CD4-positive, alpha-beta T cell (primary cell): ENCODE measurements at regions not wholly inside any gene's neighbourhood (a gene's known extent, or its start where the extent isn't known, plus 50 kb on each side); places are given as distances from the start of the nearest gene placed in this dataset.

ENCODE experiments used
- ATAC-seq: fragments of 200-7000 bp; cut with Tn5 transposase; one replicate; pipeline ENCODE4 v1.10.0; 2022; ENCODE audit warnings: mild to moderate bottlenecking; ENCODE audit not compliant: poor library complexity
- CTCF ChIA-PET: fragments of 350-600 bp; sonication (Branson Sonifier 250); formaldehyde crosslinking; loops from one replicate; lab custom pipeline; 2021; ENCODE audit warnings: antibody characterized with exemption, inconsistent platforms; lab: Charles Lee
- POLR2A ChIA-PET: fragments of 350-600 bp; sonication (Branson Sonifier 250); formaldehyde crosslinking; loops from one replicate; lab custom pipeline; 2021; ENCODE audit warnings: antibody characterized with exemption, inconsistent platforms; lab: Charles Lee
- DNase-seq, 14 experiments: peaks; one replicate each; pipeline ENCODE4 v3.0.0-alpha.2; 2013 to 2020; ENCODE audit warnings: mixed read lengths in 2 of 14
- H3K27ac ChIP-seq, 2 donors: one replicate each; pipeline versions ENCODE4 v1.5.1 to v1.7.0; 2013; ENCODE audit warnings: low read length in 2 of 2, low read depth in 1 of 2, mild to moderate bottlenecking in 1 of 2
- H3K27me3 ChIP-seq, 2 experiments: 1 replicate in 1 of 2; 2 replicates in 1 of 2; pipeline versions ENCODE4 v1.6.1 to v1.7.0; 2013; ENCODE audit warnings: low read length in 2 of 2, control low read depth in 1 of 2, mild to moderate bottlenecking in 1 of 2, moderate library complexity in 1 of 2; ENCODE audit not compliant: insufficient read depth in 2 of 2, control insufficient read depth in 1 of 2
- H3K36me3 ChIP-seq: one replicate; pipeline ENCODE4 v1.6.1; 2013; ENCODE audit warnings: low read length, control low read depth; ENCODE audit not compliant: insufficient read depth
- H3K4me1 ChIP-seq: one replicate; pipeline ENCODE4 v1.6.1; 2013; ENCODE audit warnings: low read length, control low read depth; ENCODE audit not compliant: insufficient read depth
- H3K4me3 ChIP-seq: one replicate; pipeline ENCODE4 v1.5.1; 2013; ENCODE audit warnings: mild to moderate bottlenecking, low read length, moderate library complexity
- H3K9me3 ChIP-seq, 2 experiments: 1 replicate in 1 of 2; 2 replicates in 1 of 2; pipeline versions ENCODE4 v1.6.1 to v1.7.0; 2013; ENCODE audit warnings: low read length in 2 of 2, mild to moderate bottlenecking in 2 of 2, control low read depth in 1 of 2, moderate library complexity in 1 of 2; ENCODE audit not compliant: control insufficient read depth in 1 of 2, insufficient read depth in 1 of 2
- H3K27ac Mint-ChIP-seq: one replicate; pipeline ENCODE4 v1.8.0; 2020; ENCODE audit warnings: mixed read lengths
- H3K27me3 Mint-ChIP-seq: one replicate; pipeline ENCODE4 v1.8.0; 2021; ENCODE audit warnings: mixed read lengths
- H3K36me3 Mint-ChIP-seq: one replicate; pipeline ENCODE4 v1.8.0; 2021; ENCODE audit warnings: low read depth, mixed read lengths
- H3K4me1 Mint-ChIP-seq: one replicate; pipeline ENCODE4 v1.8.0; 2021; ENCODE audit warnings: low read depth, mixed read lengths
- H3K4me3 Mint-ChIP-seq: one replicate; pipeline ENCODE4 v1.8.0; 2020; ENCODE audit warnings: mild to moderate bottlenecking, mixed read lengths
- H3K9me3 Mint-ChIP-seq: one replicate; pipeline ENCODE4 v1.8.0; 2020; ENCODE audit warnings: mixed read lengths
- intact Hi-C, 2 experiments: fragments of 100-400 bp; cut with DNase I in 1 of 2; cut with micrococcal nuclease in 1 of 2; formaldehyde crosslinking; loops; one replicate each; pipeline versions ENCODE4 v1.15.1 to v1.9.0; 2023 to 2025; cut with DNase I, micrococcal nuclease
- TF ChIP-seq, protein P1 (sequence below): fragments of 200-600 bp; IDR thresholded peaks from one replicate; pipeline ENCODE4 v1.8.0; 2022; ENCODE audit warnings: antibody characterized with exemption, mild to moderate bottlenecking

DNA sequence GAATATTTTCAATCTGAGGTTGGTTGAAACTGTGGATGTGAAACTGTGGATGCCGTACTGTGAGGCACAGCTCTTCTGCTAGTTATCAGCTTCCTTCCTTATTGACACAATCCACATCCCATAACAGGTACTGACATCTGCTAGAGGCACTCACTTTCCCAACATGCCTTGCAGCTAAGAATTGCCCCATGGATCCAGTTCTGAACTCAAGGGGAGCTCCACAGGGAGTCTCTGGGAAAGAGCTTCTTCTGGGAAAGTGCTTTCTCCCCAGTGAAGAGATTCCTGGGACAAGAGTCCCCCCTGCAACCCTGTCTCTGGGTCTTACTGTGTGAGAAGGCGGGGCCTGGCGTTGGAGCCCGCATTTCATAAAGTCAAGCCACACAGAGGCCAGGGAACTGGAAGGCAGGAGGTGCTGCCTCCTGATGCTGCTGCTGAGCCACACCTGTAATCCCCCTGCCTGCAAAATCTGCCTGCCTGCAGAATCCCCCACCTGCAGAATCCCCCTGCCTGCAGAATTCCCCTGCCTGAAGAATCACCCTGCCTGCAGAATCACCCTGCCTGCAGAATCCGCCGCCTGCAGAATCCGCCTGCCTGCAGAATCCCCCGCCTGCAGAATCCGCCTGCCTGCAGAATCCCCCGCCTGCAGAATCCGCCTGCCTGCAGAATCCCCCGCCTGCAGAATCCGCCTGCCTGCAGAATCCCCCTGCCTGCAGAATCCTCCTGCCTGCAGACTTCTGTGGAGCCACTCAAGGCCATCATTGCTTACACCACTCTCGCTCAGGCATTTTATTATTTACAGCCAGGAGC is 305.4 kb downstream of the FOXL1 start:
- intact Hi-C loops = no loop called here
- Histone ChIP-seq H3K4me3 (no peak overlapping the region), H3K27me3 (peaks cover 10 to 20% of the 10 kb centered on the region in 2 experiments), H3K4me1 (no peaks in the 10 kb centered on the region), H3K9me3 (peaks cover 0 to 17% of the 10 kb centered on the region in 2 experiments), H3K36me3 (no peaks in the 10 kb centered on the region), H3K27ac (no peak overlapping the region)
- Mint-ChIP-seq H3K36me3 (no peaks in the 10 kb centered on the region), H3K27me3 (peaks cover 46% of the 10 kb centered on the region), H3K4me1 (no peaks in the 10 kb centered on the region), H3K4me3 (no peak overlapping the region), H3K9me3 (no peaks in the 10 kb centered on the region), H3K27ac (no peak overlapping the region)
- ChIA-PET POLR2A (no interaction called here), CTCF (no interaction called here)
- TF ChIP-seq, protein P1, sequence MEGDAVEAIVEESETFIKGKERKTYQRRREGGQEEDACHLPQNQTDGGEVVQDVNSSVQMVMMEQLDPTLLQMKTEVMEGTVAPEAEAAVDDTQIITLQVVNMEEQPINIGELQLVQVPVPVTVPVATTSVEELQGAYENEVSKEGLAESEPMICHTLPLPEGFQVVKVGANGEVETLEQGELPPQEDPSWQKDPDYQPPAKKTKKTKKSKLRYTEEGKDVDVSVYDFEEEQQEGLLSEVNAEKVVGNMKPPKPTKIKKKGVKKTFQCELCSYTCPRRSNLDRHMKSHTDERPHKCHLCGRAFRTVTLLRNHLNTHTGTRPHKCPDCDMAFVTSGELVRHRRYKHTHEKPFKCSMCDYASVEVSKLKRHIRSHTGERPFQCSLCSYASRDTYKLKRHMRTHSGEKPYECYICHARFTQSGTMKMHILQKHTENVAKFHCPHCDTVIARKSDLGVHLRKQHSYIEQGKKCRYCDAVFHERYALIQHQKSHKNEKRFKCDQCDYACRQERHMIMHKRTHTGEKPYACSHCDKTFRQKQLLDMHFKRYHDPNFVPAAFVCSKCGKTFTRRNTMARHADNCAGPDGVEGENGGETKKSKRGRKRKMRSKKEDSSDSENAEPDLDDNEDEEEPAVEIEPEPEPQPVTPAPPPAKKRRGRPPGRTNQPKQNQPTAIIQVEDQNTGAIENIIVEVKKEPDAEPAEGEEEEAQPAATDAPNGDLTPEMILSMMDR = no peak
- ATAC-seq (no peak), DNase-seq (no peak)

DNA sequence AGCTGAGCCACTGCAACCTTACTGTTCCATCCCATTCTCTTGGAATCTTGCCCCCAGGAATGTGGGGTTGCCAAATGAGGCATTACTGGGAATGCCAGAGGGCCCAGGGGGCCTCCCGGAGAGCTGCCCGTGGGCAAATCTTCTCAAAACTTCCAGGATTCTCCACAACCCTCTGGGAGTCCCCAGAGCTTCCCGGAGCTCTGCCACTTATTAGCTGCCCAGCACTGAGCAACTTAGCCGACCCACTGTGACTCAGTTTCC is 306.0 kb downstream of the FOXL1 start:
- Mint-ChIP-seq H3K27me3 (peaks cover 41% of the 10 kb centered on the region), H3K9me3 (no peaks in the 10 kb centered on the region), H3K36me3 (no peaks in the 10 kb centered on the region), H3K4me3 (no peak overlapping the region), H3K27ac (no peak overlapping the region), H3K4me1 (no peaks in the 10 kb centered on the region)
- CTCF ChIA-PET = no interaction called here
- POLR2A ChIA-PET = no interaction called here
- no peaks in the 10 kb centered on the region for H3K36me3 ChIP-seq
- H3K9me3 ChIP-seq = peaks cover 0 to 12% of the 10 kb centered on the region in 2 experiments
- H3K27ac ChIP-seq = no peak overlapping the region
- ATAC-seq (no peak), DNase-seq (no peak)
- H3K4me3 ChIP-seq = no peak overlapping the region
- TF ChIP-seq, protein P1 = no peak
- H3K4me1 ChIP-seq = no peaks in the 10 kb centered on the region
- intact Hi-C loops = no loop called here
- peaks cover 5 to 15% of the 10 kb centered on the region in 2 experiments for H3K27me3 ChIP-seq

DNA sequence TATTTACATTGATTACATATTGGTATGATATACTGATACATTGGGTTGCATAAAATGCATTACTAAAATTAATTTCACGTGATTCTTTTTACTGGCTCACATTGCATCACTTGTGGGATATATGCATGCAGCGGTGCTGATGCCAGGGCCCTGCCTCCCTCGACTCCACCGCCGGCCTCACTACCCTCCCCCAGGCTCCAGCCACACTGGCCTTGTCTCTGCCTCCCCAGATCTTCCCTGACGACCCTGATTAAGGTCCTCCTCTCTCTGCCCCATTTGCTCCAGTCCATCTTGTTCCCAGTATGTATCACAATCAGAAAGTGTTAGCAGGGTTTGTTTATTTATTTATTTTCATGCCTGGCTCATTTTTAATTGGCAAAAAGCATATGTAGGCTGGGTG is 306.8 kb downstream of the FOXL1 start:
- Mint-ChIP-seq H3K27ac (no peak overlapping the region), H3K4me3 (no peak overlapping the region), H3K4me1 (no peaks in the 10 kb centered on the region), H3K27me3 (peaks cover 33% of the 10 kb centered on the region), H3K36me3 (no peaks in the 10 kb centered on the region), H3K9me3 (no peaks in the 10 kb centered on the region)
- ChIA-PET CTCF (no interaction called here), POLR2A (no interaction called here)
- ATAC-seq (no peak), DNase-seq (no peak)
- Histone ChIP-seq H3K4me1 (no peaks in the 10 kb centered on the region), H3K4me3 (no peak overlapping the region), H3K36me3 (no peaks in the 10 kb centered on the region), H3K27me3 (peaks cover 4 to 8% of the 10 kb centered on the region in 2 experiments), H3K27ac (no peak overlapping the region), H3K9me3 (peaks cover 0 to 10% of the 10 kb centered on the region in 2 experiments)
- intact Hi-C loops = no loop called here
- TF ChIP-seq, protein P1 = no peak
